HG02885 (cell line): ENCODE measurements at regions not wholly inside any gene's neighbourhood (a gene's known extent, or its start where the extent isn't known, plus 50 kb on each side); places are given as distances from the start of the nearest gene placed in this dataset.
"Not testable (repeated sequence)": the region's sequence is repeated elsewhere in the genome, so short reads cannot be mapped to it uniquely, and the experiment has no call there.

ENCODE experiments used
- ATAC-seq: cut with Tn5 transposase; IDR thresholded peaks from one replicate; pipeline ENCODE4 v1.9.1; 2021; ENCODE audit warnings: mild to moderate bottlenecking; ENCODE audit not compliant: unreplicated experiment, poor library complexity

DNA sequence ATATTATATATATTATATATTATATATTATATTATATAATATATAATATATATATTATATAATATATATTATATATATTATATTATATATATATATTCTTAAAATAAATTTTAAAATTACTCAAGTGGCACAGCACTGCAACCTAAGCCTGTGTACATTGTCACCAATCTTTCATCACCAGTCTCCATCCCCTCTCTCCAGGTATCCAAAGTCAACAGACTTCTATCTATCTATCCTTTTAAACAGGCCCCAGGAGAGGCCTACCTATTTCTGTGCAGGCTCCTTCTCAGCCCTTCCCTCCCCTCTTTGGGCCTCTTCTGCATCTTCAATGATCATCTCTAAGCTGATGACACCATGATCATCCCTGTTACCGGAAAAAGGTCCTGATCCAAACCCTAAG is 111.7 kb downstream of the RHOU start:
- no peak for ATAC-seq

DNA sequence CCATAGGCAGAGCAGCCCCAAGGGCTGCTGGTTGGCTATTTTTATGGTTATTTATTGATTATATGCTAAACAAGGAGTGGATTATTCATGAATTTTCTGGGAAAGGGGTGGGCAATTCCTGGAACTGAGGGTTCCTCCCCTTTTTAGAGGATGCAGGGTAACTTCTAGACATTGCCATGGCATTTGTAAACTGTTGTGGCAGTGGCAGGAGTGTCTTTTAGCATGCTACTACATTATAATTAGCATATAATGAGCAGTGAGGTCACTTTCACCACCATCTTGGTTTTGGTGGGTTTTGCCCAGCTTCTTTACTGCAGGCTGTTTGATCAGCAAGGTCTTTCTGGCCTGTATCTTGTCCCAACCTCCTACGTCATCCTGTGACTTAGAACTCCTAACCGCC is 112.2 kb downstream of the RHOU start:
- ATAC-seq: not testable (repeated sequence)

DNA sequence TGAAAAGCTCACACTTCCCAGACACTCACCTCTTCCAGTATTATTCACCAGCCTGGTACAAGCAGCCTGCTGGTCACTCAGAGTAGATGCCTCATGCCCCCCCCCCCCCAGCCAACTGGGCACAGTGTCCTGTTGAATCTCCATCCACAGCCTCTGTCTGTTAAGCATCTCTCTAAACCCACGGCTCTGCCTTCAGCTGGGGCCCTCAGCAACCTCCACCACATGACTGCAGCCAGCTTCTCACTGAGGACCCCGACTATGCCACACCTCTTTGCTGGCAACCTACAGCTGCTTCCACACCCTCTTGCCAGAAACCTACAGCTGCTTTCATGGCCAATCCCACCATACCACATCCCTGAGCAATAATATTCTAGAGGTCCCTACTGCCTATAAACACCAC is 113.1 kb downstream of the RHOU start:
- ATAC-seq: no peak

DNA sequence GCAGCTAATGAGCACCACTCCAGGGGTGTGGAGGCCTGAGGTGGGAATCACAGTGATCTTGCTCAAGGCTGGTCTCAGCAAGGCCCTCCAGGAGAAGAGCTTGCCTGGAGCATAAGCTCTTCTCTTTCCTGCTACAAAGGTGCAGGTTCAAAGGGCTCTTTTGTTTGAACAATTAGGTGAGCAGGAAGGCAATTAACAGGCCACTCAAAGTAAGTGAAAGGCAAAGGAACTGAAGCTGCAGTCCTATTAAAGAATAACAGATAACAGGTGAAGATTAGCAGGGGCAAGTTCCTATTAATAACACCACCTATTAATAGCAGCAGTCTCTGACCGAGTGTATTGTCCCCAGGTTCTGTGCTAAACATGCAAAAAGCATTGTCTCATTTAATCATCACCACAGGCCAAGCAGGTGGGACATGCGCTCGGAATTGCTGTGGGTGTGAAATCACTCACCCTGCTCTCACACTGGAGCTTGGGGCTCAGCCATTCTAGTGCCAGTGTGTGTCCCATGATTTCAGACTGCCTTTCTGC is 113.8 kb downstream of the RHOU start:
- ATAC-seq: no peak

DNA sequence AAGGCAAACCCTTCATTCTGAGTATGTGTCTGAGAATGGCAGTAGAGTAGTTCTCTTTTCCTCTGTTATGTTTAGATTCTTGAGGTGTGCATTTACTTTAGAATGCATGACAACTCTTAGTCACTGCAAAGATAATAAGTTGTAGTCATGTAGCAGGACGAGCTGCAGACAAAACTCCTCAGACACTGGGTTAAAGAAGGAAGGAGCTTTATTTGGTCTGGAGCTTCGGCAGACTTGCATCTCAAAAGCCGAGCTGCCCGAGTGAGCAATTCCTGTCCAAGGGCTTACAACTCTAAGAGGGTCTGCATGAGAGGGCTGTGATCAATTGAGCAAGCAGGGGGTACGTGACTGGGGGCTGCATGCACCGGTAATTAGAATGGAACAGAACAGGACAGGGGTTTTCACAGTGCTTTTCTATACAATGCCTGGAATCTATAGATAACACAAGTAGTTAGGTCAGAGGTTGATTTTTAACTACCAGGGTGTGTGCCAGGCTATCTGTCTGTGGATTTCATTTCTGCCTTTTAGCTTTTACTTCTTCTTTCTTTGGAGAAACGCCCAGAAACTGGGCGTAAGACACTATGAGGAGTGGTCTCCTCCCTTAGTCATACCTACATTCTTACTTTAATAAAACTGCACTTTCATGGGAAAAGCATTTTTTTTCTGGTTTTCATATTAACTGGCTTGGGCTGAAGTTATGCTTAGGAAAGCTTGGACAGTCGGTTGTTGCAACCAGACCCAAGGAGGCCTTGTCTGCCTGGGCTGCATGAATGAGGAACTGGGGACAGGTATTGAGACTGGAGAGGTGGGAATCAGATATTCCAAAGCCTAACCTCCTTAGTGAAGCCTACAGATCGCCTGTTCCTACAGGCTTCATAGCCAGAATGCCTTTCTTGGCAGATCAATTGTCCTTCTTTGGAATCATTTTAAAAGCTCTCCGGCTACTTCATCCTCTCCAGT is 115.1 kb downstream of the RHOU start:
- no peak for ATAC-seq

DNA sequence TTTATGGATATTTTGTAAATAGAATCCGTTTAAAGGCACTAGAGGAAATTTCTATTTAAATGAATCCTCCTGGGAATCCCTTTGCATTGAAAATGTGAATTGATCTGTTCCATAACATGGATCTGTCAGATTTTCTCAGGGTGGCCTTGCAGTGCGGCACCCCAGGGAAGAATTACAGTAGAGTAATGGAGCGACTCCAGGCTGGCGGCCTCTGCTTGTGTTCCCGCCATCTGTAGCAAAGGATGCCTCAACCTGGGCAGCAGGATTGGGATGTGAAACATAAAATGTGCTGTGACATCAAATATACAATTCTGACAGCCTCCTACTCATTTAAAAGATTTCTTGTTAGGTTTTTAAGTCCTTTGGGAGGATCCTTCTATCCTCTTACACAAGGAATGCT is 115.9 kb downstream of the RHOU start:
- ATAC-seq: no peak

DNA sequence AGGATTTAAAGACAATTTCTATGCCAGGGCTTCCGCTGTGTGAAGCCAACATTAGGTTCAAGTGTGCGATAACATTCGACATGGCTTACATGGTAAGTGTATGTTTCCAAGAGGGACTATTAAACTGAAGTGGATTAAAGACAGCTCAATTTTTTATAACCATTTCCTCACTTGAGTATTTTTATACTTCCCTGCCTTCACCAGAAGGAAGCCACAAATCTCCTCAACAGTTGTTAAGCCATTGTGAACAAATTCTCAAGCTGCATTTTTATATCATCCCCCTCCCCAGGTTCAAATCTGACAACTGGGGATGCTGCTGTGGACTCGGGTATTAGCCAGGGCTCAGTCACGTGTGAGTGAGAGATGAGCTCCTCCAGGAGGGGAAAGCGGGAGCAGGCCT is 116.3 kb downstream of the RHOU start:
- ATAC-seq: no peak

DNA sequence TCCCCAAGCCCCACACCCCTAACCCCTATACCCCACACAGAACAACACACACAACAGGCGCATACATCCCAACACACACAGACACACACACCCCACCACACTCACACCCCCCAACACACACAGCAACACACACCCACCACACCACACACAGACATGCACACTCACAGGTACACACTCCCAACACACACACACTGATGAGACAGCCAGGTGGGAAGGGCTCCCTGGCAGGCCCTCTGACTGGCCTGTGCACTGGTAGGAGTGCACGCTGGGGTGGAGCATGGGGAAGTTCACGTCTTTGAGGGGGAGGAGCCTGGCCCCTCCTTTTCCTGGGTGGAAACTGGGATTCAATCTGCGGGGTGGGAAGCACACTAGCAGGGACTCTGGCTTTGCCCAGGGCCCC is 116.7 kb downstream of the RHOU start:
- ATAC-seq: no peak

DNA sequence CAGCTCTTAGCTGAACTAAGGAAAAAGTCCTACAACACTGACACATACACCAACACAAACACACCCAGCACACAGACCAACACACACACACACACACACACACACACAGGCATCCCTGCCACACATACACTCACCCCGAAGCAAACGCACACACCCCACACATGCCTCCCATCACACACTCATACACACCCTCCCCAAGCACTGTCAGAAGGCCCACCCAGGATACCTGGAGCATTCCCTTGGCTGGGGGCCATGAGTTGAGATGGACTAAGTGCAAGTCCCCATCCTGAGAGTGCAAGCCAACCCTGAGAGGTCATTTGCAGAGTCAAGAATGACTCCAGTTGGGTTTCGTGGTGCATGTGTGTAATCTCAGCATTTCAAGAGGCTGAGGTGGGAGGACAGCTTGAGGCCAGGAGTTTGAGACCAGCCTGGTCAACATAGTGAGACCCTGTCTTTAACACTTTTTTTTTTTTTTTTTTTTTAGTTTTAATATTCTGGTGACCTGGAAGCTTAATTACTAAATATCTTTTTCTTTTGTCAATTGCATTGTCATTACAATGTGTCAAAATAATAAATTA is 117.3 kb downstream of the RHOU start:
- no peak for ATAC-seq

DNA sequence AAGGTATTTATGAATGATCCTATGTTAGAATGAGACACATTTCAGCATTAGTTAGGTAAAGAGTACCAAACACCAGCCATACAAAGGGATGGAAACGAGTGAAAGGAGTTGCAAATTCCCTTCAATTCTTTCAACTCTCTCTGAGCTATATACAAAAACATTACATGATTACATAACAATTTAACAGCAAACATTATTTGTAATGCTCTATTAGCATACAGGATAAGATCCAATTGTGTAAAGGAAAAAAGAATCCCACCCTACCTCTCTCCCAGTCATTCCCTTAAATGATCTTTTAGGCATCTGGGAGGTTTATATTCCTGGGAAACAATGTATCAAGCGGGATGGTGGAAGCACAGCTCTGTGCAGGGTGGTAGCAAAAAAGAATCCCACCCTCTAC is 117.9 kb downstream of the RHOU start:
- ATAC-seq: no peak

DNA sequence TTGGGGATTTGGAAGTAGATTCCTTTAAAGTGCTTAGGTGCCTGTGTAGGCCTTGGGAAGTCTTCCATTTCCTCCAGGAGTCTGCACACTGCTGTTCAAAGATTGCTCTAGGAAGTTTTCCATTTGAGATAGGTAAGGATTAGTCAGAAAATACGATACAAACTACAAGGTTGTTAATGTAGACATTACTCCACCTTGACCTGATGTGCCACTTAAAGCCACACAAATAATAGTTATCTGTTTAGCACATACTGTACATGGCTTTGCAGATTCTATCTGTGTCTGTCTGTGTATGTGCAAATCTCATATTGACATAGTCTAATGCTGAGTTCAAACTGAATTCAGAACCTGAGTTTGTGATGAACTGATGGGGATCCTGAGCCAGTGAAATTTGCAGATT is 118.4 kb downstream of the RHOU start:
- no peak for ATAC-seq

DNA sequence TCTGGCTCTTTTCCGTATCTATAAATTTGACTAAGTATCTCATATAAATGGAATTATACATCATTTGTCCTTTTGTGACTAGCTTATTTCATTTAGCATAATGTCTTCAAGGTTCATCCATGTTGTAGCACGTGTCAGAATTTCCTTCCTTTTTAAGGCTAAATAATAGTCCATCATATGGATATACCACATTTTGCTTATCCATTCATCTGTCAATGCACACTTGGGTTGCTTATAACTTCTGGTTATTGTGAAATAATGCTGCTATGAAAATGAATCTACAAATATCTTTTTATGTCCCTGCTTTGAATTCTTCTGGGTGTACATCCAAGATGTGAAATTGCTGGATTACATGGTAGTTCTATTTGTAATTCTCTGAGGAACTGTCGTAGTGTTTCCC is 119.6 kb downstream of the RHOU start:
- ATAC-seq: no peak

DNA sequence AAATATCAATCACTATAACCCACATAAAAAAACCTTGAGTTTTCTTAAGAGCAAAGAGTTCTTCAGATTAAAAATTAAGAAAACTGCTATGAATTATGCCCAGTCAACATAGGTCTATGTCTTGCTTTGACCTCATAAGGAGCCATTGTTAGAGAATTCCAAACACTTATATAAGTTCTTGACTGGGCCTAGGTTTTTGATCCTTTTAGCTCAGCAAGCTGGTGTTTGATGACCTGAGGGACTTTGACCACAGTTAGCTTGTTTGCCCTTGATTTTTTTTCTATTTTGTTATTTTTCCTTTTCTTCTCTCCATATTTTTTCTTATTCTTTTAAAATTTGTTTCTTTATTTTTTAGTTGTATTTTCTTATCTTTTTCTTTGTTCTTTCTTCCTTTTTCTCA is 122.3 kb downstream of the RHOU start:
- ATAC-seq: no peak

DNA sequence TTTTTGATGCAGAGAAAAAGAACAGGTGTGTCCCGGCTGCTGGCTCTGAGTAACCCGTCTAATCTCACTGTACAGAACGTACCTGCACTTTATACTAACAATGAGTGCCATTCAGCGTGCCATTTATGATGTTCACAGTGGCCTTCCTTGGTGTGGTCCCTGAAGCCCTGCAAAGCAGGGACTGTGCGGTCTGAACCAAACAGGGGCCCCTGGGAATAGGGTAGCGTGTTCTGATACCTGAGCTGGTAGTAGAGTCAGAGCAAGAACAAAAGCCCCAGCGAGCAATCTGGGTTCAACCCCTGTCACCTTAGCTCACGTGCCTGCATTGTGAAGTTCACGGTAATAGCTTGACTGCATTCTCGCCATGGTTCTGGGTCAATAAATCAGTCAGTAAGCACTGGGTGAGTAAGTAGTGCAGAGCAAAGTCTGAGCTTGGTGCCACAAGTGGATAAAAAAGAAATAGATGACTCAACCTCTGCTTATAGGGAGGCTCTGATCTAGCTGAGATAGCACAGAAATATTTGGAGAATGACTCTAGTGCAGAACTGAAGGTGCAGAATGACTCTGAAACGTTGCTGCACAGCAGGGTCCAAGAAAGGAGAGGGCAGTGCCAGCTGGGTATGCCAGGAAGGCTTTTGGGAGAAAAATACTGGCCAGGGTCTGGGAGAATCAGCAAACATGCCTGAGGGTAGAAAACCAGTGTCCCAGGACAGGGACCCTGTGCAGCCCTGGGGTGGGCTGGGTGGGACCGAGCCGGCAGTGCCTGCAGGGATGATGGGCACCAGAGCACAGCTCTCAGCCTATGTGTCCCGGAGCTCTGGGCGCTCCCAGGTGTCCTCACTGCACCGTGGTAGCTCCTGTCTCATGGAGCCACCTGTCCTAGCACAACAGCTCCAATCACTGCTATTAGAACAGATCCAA is 125.9 kb downstream of the RHOU start:
- ATAC-seq: no peak

DNA sequence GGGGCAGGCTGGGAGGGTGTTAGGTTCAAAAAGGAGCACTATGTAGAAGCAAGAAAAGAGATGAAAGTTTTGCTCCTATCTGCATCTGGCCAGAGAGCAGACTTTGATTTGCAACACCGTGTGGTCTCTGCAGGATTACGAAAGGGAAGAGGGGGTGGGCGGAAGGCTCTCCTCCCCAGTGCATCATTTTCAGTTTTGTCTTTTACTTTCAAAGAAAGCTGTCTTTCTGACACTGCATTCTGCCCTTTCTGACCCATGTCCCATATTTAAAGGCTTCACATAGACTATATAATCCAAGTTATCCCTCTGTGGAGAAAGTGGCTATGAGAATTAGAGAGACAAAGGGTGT is 126.5 kb downstream of the RHOU start:
- ATAC-seq: no peak

DNA sequence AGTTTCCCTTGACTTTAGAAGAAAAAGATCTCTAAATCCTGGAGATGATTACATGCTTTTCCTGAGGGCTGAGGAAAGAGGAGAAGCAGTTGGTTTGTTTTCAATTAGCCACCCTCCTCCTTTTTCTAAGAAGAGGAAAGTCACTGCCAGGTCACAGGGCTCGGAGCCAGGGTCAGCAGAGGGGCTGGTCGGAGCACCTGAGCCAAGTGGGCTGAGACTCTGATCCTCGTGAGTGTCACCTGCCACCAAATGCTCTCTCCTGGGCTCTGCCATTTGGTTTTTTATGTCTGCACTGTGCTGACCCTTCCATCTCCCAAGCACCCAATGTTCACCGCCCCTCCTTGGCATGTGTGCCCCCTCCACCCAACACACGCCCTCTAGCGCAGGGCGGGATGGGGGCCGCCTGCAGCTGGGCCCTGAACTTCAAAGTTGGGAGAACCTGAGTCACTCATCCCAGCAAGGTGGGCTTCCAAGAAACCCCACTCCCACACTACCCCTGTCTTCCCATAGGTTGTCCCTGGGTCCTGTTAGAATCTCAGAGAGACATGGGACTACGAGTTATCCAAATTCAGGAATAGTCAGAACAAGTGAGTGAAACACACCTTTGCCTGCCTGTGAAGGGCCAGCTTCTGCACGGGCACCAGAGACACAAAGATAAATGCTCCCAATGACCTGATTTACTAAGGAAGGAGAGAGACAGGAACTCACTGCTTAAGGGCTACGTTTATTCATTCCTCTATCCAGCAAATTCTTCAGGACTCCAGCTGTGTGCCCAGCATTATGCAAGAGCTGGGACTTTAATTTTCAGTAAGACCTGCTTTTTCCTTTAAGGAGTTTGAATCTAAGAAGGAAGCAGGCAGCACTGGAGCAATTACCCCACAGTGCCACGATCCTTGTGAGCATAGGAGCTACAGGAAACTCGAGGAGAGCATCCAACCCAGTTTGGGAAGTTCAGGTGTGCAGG is 127.5 kb downstream of the RHOU start:
- no peak for ATAC-seq

DNA sequence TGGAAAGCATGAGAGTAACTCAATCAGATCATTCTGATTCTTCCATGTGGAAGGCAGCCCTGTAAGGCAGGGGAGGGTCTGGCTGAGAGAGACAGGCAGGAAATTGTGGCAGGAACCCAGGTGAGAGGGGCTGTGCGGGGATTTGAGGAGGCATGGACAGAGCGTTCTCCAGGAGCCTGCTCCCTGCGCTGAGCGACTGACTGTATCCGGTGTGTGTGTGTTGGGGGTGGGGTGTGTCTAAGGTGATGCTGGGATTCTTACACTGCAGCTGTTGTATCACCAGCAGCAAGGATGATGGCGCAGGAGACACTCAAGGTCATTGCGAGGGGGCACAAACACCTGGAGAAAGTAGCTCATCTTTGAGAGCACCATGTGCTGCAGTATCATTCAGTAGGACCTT is 128.5 kb downstream of the RHOU start:
- no peak for ATAC-seq

DNA sequence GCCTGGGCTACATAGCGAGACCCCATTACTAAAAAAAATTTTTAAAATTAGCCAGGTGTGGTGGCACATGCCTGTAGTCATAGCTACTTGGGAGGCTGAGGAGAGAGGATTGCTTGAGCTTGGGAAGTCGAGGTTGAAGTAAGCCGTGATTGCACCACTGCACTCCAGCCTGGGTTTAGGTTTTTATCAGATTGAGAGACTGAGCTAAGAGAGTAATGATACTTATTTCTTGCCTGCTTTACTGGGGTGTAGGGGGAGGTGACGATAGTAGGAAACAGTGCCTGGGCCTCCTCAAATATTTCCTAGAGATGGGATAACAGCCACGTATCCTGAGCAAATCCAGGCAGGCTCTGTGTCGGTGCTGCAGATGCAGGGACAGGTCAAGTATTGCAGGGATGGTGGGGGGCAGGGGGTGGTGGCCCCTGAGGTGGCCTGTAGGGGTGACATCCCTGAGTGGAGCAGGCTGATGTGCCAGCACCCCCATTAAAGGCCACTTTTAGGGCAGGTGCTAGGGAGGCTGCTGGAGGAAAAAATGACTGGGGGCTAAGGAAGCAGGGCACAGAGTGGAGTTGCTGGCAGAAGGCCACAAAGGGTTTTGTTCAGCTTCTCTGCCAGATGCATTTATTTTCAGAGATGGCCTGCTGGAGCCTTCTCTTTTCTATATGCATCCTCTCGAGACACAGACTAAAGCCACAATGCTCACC is 130.5 kb downstream of the RHOU start:
- no peak for ATAC-seq

DNA sequence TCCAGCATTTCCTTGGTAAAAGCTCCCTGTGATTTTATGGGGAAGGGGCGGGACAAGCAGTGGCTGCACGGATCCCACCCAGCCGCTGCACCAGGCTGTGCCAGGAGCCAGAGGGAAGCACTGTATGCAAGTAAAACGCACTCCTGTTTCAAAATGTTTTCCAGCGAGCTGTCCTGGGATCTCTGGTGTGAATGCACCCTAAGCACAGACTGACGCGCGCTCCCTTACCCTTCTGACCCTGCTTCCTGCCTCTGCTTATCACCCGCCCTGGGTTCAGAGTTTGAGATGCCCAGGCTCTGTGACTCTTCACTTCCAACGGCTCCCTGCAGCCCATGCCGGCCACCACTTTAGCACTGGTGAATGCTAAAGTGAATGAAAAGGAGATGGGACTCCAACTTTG is 131.2 kb downstream of the RHOU start:
- ATAC-seq: no peak
